Sciatic nerve (tissue), 2 donors: ENCODE measurements at regions not wholly inside any gene's neighbourhood (a gene's known extent, or its start where the extent isn't known, plus 50 kb on each side); places are given as distances from the start of the nearest gene placed in this dataset.

ENCODE experiments used
- ATAC-seq: fragments of 200-7000 bp; cut with Tn5 transposase; one replicate; pipeline ENCODE4 v1.9.1; 2020; ENCODE audit warnings: mild to moderate bottlenecking, moderate library complexity
- DNase-seq: peaks from one replicate; pipeline ENCODE4 v3.0.0-alpha.2; 2020; ENCODE audit warnings: low spot score
- intact Hi-C: fragments of 100-400 bp; cut with DNase I; formaldehyde crosslinking; loops from one replicate; pipeline ENCODE4 v1.14.2; 2022
- donor health status: DM: no; HTN: no; CAD: no.
- donor health status: DM: no; HTN: no; CAD: no.

DNA sequence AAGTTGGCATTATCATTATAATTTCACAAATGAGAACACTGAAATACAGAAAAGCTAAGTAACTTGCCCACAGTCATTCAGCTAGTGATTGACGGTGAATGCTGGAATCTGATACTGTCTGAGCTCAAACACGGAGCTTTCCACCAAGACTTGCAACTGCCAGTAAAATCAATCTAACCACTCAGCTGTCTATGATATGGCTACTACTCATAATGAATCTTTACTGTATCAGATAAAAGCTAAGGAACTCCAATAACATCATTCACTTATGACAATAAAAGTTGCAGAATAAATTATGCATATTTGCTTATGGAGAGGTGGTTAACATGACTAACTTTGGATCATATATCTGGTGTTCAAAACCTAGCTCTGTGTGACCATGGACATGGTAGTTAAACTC lies 279.4 kb upstream of the NXPH2 start:
- intact Hi-C loops = no loop called here
- no peak for ATAC-seq
- no peak for DNase-seq

DNA sequence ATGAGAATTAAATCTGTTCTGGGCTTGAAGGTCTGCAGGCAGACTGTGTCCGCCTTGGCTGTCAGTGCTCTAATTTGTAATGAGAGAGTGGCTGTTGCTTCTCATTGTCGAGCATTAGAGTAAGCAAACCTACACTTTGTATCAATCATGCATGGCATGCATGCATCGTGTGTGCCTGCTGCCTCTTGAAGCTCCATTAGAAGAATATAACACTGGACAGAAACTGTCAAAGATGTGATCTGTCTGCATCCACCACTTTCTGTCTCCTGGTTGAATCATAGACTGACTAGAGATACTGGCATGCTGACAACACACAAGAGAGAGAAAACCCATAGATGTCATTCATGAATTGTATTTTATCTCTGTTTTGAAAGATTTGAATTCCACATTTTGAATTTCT lies 275.0 kb upstream of the NXPH2 start:
- ATAC-seq (no peak), DNase-seq (no peak)
- intact Hi-C loops = no loop called here

DNA sequence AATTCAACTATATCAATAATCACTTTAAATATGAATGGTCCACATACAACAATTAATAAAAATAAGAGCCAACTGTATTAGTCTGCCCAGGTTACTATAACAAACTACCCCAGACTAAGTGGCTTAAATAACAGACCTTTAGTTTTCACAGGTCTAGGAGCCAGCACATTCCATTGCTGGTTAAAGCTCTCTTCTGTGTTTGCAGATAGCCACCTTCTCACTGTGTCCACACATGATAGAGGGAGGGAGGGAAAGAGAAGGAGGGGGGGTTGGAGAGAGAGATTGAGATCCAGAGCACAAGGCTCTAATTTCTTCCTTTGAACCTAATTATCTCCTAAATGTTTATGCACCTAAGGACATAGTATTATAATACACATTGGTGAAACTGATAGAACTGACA lies 267.8 kb upstream of the NXPH2 start:
- ATAC-seq (no peak), DNase-seq (no peak)
- intact Hi-C loops = no loop called here

DNA sequence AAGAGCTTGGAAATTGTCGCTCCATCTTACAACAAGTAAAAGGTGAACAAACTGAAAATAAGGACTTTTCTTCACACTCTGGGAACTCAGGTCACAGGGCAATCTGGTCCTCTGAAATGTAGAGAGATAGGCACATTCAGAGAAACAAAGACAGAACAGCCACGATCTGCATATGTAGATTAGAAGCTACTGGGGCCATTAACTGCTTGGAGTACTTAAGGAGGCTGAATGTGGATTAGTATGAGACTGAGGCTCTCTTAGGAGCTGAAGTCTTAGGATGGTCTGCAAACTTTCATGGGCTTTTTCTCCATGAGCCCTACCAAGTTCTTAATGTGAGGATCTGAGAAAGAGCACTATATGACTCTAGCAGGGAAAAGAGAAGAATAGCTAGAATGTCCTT lies 265.3 kb upstream of the NXPH2 start:
- ATAC-seq (no peak), DNase-seq (no peak)
- intact Hi-C loops = no loop called here

DNA sequence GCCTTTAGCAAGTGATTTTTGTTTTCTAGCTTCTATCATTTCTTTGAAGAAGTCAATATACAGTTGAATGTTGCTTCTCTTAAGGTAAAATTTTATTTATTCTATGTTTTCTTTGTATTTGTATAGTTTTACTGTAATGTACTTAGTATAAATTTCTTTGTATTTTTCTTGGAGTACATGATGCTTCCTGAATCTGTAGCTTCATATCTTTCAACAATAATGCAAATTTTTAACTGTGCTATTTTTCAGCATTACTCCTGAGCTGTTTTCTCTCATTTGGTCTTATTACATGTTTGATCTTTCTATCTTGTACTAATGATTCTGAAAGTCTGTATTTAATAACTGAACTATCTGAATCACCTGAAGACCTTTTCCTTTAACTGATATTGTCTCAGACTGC lies 253.9 kb upstream of the NXPH2 start:
- ATAC-seq = no peak
- intact Hi-C loops = no loop called here

DNA sequence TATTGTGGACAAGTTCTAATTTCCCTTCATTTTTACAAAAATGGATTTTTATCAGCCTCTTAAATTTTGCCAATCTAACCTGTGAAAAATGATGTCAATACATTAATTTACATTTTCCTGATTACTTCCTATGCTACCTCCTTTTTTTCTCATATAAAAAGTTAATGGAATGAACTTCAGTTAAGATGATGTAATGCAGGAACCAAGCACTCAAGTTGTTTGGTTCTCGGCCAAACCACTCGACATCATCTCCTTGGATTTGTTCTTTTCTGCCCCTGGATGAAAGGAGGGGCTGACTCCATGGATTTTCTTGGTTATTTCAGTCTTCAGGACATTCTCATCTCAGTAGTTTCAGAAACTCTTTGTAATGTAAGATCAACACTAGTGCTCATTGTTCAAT lies 253.1 kb upstream of the NXPH2 start:
- DNase-seq (no peak), ATAC-seq (no peak)
- intact Hi-C loops = no loop called here

More for the DNA sequence above, 253.9 kb upstream of the NXPH2 start:
- no peak for DNase-seq

DNA sequence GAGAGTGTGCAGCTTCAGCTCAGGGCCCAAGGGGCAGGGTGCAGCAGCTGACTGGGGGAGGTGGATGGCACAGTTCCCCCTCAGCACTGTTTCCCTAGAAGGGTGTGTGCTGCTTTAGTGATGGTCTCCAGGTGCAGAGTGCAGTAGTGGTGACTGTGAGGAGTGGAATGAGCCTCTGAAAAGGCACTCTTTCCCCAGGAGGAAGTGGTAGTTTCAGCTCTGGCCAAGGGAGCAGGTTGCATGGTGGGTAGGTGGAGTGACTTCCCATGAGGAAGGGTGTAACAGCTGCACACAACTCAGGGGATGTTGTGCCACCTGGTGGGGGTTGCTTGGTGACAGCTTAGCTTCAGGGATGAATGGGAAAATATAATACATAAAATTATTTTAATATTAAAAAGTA lies 251.5 kb upstream of the NXPH2 start:
- DNase-seq (no peak), ATAC-seq (peak; percentile 65)
- intact Hi-C loops = no loop called here

DNA sequence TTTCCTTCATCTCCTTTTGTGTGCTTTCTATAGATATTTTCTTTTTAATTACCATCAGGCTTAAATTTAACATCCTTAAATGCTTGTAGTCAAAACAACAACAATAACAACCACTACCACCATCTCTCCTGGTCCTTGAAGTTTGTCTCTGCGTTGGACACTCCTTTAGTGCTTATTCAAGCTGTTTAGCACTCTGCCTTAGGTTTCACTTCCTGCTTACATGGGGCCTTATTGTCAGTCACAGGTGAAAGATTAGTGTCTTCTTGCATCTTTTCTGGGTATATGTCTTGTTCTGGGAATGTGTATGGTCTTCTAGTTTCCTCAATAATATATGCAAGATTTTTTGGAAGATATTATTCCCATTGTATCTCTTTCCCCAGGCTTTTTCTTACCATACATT lies 240.1 kb upstream of the NXPH2 start:
- intact Hi-C loops = no loop called here
- DNase-seq (no peak), ATAC-seq (no peak)

DNA sequence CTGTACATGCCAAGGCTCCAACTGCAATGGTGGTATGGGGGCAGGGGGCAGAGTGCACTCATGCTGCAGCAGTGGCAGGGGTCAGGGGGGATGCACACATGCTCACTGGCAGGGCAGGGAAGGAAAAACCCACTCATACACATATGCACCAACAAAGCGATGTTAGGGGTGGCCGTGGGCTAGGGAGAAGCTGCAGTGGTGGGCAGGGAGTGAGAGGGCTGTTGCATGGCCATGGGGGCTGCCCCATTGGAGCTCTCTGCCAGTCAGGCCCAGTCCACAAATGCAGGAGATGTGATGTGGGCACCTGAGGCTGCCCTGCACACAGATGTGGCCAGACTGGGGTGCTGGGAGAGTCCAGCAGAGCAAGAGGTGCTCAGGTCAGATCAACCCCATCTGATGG lies 238.1 kb upstream of the NXPH2 start:
- peak; percentile 34 for ATAC-seq
- intact Hi-C loops = no loop called here
- no peak for DNase-seq

DNA sequence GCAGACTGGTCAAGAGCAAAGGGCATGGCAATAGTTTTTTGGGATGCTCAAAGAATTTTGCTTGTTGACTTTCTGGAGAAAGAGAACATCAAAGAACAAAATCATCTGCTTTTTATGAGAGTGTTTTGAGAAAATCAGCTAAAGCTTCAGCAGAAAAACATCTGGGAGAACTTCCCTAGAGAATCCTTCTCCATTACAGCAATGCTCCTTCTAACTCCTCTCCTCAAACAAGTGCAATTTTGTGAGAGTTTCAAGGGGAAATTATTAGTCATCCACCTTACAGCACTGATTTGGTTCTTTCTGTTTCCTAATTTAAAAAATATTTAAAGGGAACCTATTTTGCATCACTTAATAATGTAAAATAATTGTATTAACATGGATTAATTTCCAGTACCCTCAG lies 226.9 kb upstream of the NXPH2 start:
- DNase-seq = no peak
- ATAC-seq = peak; percentile 67
- intact Hi-C loops = no loop called here

DNA sequence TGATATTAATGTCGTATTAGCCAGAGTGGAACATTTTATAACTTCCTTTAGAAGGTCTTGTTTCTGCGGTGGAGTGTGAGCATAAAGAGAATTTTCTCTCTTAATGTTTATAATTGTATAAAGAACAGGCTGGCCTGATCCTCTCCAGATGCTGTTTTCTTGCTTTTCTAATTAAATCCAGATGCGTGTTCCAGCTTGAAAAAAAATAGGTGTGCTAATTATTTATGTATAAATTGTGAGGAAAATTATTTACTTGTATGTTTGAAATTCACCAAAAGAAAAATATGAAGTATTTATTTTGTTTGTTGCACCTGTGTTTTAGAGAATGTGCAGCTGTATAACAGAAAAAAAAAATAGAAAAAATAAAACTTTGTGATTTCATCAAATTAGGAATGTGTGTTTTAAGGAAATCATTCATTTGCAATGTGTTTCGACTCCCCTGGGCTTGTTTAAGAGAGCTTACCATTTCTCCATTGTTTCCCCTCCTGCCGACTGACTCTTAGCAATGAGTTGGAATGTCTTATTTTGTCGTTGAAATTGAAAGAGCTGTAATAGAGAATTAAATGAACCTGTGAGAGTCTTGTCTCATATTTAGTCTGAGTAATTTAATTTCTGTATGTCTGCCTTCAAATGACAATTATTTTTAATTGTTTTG lies 220.1 kb upstream of the NXPH2 start:
- DNase-seq = no peak
- intact Hi-C loops = no loop called here
- no peak for ATAC-seq

DNA sequence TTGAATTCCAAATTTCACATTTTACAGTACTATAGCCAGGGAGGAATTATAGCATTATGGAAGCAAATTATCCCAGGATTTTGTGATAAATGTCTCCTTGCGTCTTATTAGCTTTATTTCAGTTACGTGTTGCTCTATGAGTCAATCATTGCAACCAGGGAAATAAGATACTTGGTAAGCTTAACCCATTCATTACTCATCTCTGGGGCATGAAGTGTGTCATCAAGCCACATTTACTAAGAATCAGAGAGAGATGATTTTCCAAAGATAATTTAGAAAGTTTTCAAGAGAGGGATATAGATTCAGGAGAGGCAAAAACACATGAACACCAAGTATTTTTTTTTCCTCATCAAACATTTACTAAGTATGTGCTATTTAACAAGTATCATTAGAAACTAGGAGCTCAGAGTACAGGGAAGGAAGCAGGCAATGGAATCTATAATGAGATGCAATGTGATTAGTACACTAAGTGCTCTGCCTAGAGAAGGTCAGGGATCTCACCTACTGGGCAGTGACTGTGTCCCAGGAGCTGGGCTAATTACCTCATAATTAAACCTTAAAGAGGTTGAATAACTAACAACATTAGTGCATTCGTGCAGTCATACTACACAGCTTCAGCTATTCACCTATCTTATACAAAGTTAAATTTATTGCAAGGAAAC lies 217.8 kb upstream of the NXPH2 start:
- DNase-seq (no peak), ATAC-seq (no peak)
- intact Hi-C loops = no loop called here

DNA sequence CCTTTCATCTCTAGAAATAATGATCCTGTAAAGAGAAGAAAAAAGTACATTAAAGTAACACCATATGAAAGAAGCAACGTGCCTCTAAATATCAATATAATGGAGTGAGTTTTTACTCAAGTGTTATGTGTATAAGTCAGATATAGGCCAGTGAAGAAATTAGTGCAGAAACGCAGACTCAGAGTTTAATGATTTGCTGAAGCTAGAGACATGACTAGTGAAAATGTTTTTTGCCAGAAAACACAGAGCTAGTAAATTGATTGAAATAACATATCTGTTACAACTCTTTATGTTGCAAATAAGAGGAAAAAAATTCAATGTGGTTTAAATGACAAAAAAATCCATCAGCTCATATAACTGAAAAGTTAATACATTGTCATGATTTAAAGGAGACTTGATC lies 217.2 kb upstream of the NXPH2 start:
- intact Hi-C loops = no loop called here
- ATAC-seq (no peak), DNase-seq (no peak)

DNA sequence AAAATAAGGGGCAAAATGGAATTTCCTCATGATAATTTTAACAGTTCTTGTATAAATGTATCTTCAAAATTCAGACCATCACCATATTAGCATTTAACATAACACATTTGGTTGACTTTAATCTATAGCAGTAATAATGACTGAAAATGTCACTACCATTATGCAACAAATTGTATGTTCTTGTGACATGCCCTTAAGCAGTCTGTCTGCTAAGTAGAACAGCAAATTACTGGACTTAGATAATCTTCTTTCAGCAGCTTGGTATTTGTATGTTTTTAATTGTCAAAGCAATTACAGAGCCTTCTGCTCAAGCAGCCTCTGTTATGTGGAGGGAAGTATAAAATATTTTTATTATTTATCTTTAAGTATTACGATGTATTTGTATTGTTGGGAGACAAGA lies 214.3 kb upstream of the NXPH2 start:
- ATAC-seq = no peak
- intact Hi-C loops = no loop called here
- DNase-seq = no peak

DNA sequence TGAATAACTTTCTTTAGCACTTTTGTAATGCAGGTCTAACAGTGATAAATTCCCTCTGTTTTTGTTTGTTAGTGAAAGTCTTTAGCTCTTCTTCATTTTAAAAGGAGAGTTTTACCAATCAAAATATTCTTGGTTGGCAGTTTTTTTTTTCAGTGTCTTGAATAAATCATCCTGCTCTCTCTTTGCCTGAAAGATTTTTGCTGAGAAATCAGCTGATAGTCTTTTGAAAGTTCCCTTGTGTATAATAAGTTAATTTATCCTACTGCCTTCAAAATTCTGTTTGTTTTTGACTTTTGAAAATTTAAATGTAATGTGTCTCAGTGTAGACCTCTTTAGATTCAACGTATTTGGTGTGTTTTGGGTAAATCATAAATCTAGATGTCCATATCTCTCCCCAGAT lies 205.7 kb upstream of the NXPH2 start:
- DNase-seq (no peak), ATAC-seq (no peak)
- intact Hi-C loops = no loop called here

DNA sequence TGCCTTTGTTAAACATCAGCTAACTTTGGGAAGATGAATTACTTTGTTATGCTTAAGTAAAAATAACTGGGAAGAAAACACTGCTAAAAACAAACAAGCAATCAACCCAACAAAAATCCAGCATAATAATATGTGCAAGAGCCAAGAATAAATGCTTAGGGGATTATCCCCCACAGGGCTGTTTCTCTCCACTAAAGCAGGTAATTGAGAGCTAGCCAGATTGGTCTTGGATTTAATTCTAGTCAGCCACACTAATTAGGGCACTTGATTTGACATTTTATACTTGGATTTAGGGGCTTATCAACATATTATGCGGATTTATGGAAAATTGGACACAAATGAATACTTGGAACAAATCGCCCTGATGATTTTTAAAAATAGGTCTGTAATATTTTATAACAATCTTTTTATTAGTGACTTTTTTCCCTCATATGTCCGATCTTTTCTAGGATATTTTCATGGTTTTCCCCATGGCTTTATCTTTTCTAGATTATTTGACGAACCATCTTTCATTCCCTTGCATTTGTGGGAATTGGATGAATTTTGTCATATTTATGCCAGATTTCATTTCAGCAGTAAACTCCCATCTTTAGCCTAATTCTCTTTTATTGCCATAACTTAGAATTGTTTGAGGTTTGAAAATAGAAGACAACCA lies 199.1 kb upstream of the NXPH2 start:
- DNase-seq (no peak), ATAC-seq (no peak)
- intact Hi-C loops = no loop called here

DNA sequence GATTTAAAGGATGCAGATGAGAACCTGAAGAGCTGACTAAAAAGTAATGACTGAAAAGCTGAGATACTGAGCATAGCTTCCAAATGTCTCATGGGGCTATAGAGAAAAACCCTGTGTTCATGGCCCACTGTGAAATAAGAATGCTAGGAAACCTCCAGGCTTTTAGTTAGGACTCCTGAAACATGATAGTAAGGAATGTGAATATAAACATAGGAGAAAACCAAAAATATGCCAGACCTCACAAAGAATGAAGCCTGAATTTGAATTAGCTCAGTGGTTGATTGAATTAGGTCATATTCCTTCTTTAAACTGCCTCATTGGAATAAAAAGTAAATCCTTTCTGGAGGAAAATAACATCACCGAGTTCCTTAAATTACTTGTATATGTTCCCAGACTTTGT lies 194.5 kb upstream of the NXPH2 start:
- ATAC-seq = no peak
- DNase-seq = no peak
- intact Hi-C loops = no loop called here

DNA sequence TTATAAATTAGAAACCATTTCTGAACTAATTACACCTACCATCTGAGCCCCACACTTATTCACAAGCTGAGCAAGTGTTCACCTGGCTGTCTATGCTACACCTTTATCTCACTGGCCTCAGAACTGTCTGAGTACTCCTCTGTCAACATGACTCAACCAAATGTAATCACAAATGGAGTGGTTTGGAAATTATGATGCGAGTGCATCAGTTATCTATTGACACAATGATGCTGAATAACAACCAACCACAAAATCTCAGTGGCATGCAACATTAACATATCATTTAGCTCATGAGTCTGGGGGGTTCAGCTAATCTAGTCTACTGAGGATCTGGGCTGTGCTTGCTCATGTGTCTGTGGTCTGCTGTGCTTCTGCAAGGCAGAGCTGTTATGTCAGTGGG lies 184.2 kb upstream of the NXPH2 start:
- DNase-seq = no peak
- ATAC-seq = no peak
- intact Hi-C loops = no loop called here

DNA sequence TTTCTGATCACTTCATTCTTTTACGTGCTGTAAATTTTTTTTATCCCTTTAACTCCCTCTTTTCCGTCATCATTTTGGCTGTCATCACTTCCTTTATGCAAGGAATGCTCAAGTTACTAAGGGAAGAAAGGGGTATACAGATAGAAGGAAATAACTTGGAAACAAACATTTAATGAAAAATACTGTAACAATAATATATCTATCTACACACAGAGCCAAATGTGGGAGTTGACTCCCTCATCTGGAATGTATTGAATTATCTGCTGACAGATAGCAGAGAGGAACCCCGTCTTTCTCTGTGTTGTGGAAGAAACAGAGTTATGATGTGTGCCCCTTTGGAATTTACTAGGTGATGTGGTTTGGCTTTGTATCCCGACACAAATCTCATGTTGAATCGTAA lies 182.5 kb upstream of the NXPH2 start:
- ATAC-seq (no peak), DNase-seq (no peak)
- intact Hi-C loops = no loop called here

DNA sequence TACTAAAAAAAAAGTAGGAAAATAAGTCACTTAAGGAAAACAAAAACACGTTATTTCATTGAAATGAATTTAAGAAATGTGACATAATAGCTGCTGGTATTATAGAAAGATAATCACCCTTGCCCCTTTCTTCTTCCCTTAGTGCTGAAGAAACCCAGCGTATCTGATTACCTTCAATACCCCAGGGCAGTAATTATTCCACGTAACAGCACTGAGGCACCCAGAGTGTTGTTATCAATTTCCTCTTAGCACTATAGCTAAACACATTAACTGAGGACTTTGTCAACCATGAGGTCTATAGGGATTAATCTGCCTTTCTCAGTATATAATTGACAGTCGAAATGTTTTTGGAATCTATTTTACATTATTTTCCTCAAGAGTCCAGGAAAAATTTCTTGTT lies 180.0 kb upstream of the NXPH2 start:
- ATAC-seq = no peak
- intact Hi-C loops = no loop called here
- no peak for DNase-seq

DNA sequence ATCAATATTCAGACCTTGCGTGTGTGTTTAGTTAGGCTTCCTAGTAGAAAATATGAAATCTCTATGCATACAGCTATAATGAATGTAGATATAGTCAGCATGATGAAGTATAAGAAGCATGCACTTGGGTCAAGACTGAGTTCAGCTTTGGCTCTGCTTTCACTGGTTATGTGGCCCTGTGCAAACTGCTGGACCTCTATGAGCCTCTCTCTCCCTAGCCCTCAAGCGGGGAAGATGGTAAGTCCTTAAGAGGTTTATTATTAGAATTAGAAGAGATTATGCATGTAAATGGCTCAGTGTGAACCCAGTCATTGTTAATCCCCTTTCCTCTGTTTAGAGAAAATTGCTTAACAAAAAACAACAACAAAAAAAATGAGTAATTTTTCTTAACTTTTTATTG lies 178.8 kb upstream of the NXPH2 start:
- intact Hi-C loops = no loop called here
- DNase-seq = no peak

More for the DNA sequence above, 178.8 kb upstream of the NXPH2 start:
- ATAC-seq = no peak
